Colonic mucosa (tissue), 4 donors: ENCODE measurements at regions not wholly inside any gene's neighbourhood (a gene's known extent, or its start where the extent isn't known, plus 50 kb on each side); places are given as distances from the start of the nearest gene placed in this dataset.

Experiments used
- DNase-seq: peaks from one replicate; pipeline ENCODE4 v3.0.0-alpha.2; 2020
- H3K27ac ChIP-seq: fragments of 200-600 bp; one replicate; pipeline ENCODE4 v1.8.0; 2021
- H3K27me3 ChIP-seq: fragments of 200-600 bp; one replicate; pipeline ENCODE4 v1.8.0; 2021
- H3K36me3 ChIP-seq: fragments of 200-600 bp; one replicate; pipeline ENCODE4 v1.8.0; 2021
- H3K4me1 ChIP-seq: fragments of 200-600 bp; one replicate; pipeline ENCODE4 v1.8.0; 2021; ENCODE audit warnings: mild to moderate bottlenecking
- H3K4me3 ChIP-seq: fragments of 200-600 bp; one replicate; pipeline ENCODE4 v1.8.0; 2021
- H3K9ac ChIP-seq, 2 donors: one replicate each; pipeline ENCODE4 v1.7.0; 2013; ENCODE audit warnings: control low read depth in 2 of 2, low read depth in 2 of 2, low read length in 2 of 2
- H3K9me3 ChIP-seq: fragments of 200-600 bp; one replicate; pipeline ENCODE4 v1.8.0; 2021
- CTCF ChIP-seq: fragments of 200-600 bp; IDR thresholded peaks from one replicate; pipeline ENCODE4 v1.8.0; 2022; ENCODE audit warnings: antibody characterized with exemption, mild to moderate bottlenecking
- intact Hi-C: fragments of 100-400 bp; cut with DNase I; formaldehyde crosslinking; loops from one replicate; pipeline ENCODE4 v1.14.1; 2022
- donor health status: healthy.
- donor health status: DM: no; HTN: no; CAD: no.
- donor health status: DM: no; HTN: no; CAD: no.

- DNase-seq, result no peak
- no peak for TF ChIP-seq CTCF
- intact Hi-C loops, result no loop called here
- H3K27me3 ChIP-seq, result no peaks in the 10 kb centered on the region
- H3K36me3 ChIP-seq, result no peaks in the 10 kb centered on the region
- H3K27ac ChIP-seq, result no peak overlapping the region
- no peak overlapping the region for H3K9ac ChIP-seq
- H3K4me1 ChIP-seq, result no peaks in the 10 kb centered on the region
- no peaks in the 10 kb centered on the region for H3K9me3 ChIP-seq
- no peak overlapping the region for H3K4me3 ChIP-seq
These were observed 155.5 kb upstream of the IGFBP3 start for GRCh38 chr7:46076527-46076926.

GRCh38 chr7:46072722-46073121, 151.7 kb upstream of the IGFBP3 start:
- DNase-seq, result no peak
- Histone ChIP-seq H3K27me3 (no peaks in the 10 kb centered on the region), H3K9me3 (no peaks in the 10 kb centered on the region), H3K4me1 (no peaks in the 10 kb centered on the region), H3K9ac (no peak overlapping the region), H3K4me3 (no peak overlapping the region), H3K36me3 (no peaks in the 10 kb centered on the region), H3K27ac (no peak overlapping the region)
- TF ChIP-seq CTCF, result no peak
- intact Hi-C loops, result no loop called here

GRCh38 chr7:46071601-46072000, 150.5 kb upstream of the IGFBP3 start:
- H3K36me3 ChIP-seq, result no peaks in the 10 kb centered on the region
- no peaks in the 10 kb centered on the region for H3K4me1 ChIP-seq
- TF ChIP-seq CTCF, result no peak
- DNase-seq, result no peak
- H3K9me3 ChIP-seq, result no peaks in the 10 kb centered on the region
- no peak overlapping the region for H3K27ac ChIP-seq
- intact Hi-C loops, result no loop called here
- no peaks in the 10 kb centered on the region for H3K27me3 ChIP-seq
- H3K9ac ChIP-seq, result no peak overlapping the region
- H3K4me3 ChIP-seq, result no peak overlapping the region

GRCh38 chr7:46071076-46071475, 150.0 kb upstream of the IGFBP3 start:
- H3K36me3 ChIP-seq, result no peaks in the 10 kb centered on the region
- DNase-seq, result no peak
- intact Hi-C loops, result no loop called here
- no peak overlapping the region for H3K27ac ChIP-seq
- H3K4me3 ChIP-seq, result no peak overlapping the region
- H3K27me3 ChIP-seq, result no peaks in the 10 kb centered on the region
- no peak overlapping the region for H3K9ac ChIP-seq
- no peaks in the 10 kb centered on the region for H3K4me1 ChIP-seq
- no peaks in the 10 kb centered on the region for H3K9me3 ChIP-seq
- TF ChIP-seq CTCF, result no peak

- Histone ChIP-seq H3K9ac (no peak overlapping the region), H3K4me1 (no peaks in the 10 kb centered on the region), H3K9me3 (no peaks in the 10 kb centered on the region), H3K4me3 (no peak overlapping the region), H3K27me3 (no peaks in the 10 kb centered on the region), H3K27ac (no peak overlapping the region), H3K36me3 (no peaks in the 10 kb centered on the region)
- intact Hi-C loops, result no loop called here
- no peak for DNase-seq
- no peak for TF ChIP-seq CTCF
These were observed 147.1 kb upstream of the IGFBP3 start for GRCh38 chr7:46068159-46068558.
